ENCODE measurements at regions not wholly inside any gene's neighbourhood (a gene's known extent, or its start where the extent isn't known, plus 50 kb on each side); places are given as distances from the start of the nearest gene placed in this dataset.

- no peak for FAIRE-seq
- Histone ChIP-seq H4K20me1 (replicated peaks; ENCODE audit: control insufficient read depth, insufficient read depth, low read length) (no peaks in the 10 kb centered on the region), H3K27me3 (ENCODE audit: control insufficient read depth in 2 of 2, insufficient read depth in 2 of 2, low read length in 2 of 2) (no peaks in the 10 kb centered on the region), H3K9me3 (replicated peaks; ENCODE audit: control insufficient read depth, insufficient read depth, low read depth, low read length) (no peaks in the 10 kb centered on the region), H2AFZ (ENCODE audit: low read depth, low read length) (no peak overlapping the region), H3K4me1 (replicated peaks in 1 of 2; ENCODE audit: control insufficient read depth in 2 of 2, insufficient read depth in 2 of 2, low read length in 2 of 2) (no peaks in the 10 kb centered on the region), H3K9me1 (ENCODE audit: control insufficient read depth, insufficient read depth, low read length) (no peaks in the 10 kb centered on the region), H3K9ac (ENCODE audit: insufficient read depth in 1 of 2, low read depth in 2 of 2, low read length in 2 of 2) (no peak overlapping the region), H3K4me3 (no peak overlapping the region), H3K4me2 (ENCODE audit: insufficient read depth, low read length) (no peak overlapping the region), H3K36me3 (ENCODE audit: control insufficient read depth, insufficient read depth, low read length) (no peaks in the 10 kb centered on the region), H3K79me2 (ENCODE audit: control insufficient read depth, insufficient read depth, low read length) (no peaks in the 10 kb centered on the region), H3K27ac (ENCODE audit: extremely low read depth, low read depth, low read length) (no peak overlapping the region)
- in situ Hi-C loops (cut with MboI) = no loop called here
- no TSS peak for BruUV-seq (replicated peaks)
- WGBS (ENCODE audit: insufficient coverage, low coverage, missing lambda C conversion rate) = 0% methylated on average over 1 of the region's 1 CpG
- ChIA-PET POLR2A (no interaction called here), CTCF (ENCODE audit: low intra/inter-chr PET ratio) (no interaction called here)
- no peak for TF ChIP-seq MEF2A (IDR thresholded peaks at IDR 0.05; ENCODE audit: control insufficient read depth, low read depth, low read length)
- no peak for TF ChIP-seq ZNF232 (CRISPR knock-in tag; IDR thresholded peaks at IDR 0.05)
- no peak for TF ChIP-seq CHD4 (IDR thresholded peaks at IDR 0.05; ENCODE audit: insufficient read depth, insufficient replicate concordance, low read depth, low read length, poor library complexity, severe bottlenecking)
- no peak for TF ChIP-seq MITF (IDR thresholded peaks at IDR 0.05)
- TF ChIP-seq ZNF24 (IDR thresholded peaks at IDR 0.05) = no peak
- TF ChIP-seq MNT (conservative IDR thresholded peaks at IDR 0.05) = no peak
- no peak for TF ChIP-seq TCF7 (IDR thresholded peaks at IDR 0.05; ENCODE audit: borderline replicate concordance)
- TF ChIP-seq NRF1 (conservative IDR thresholded peaks at IDR 0.05 in 1 of 2, IDR thresholded peaks at IDR 0.05 in 1 of 2) = no peak
- TF ChIP-seq GTF2E2 (tag; IDR thresholded peaks at IDR 0.05) = no peak
- TF ChIP-seq RHOXF2B (CRISPR knock-in tag; conservative IDR thresholded peaks at IDR 0.05) = no peak
- TF ChIP-seq ZFP91 (CRISPR knock-in tag; IDR thresholded peaks at IDR 0.05) = no peak
- TF ChIP-seq ZNF311 (CRISPR knock-in tag; IDR thresholded peaks at IDR 0.05) = no peak
- no peak for TF ChIP-seq ZNF263 (CRISPR knock-in tag; IDR thresholded peaks at IDR 0.05; ENCODE audit: borderline replicate concordance)
- TF ChIP-seq HDAC3 (IDR thresholded peaks at IDR 0.05; ENCODE audit: borderline replicate concordance, partially characterized antibody) = no peak
- TF ChIP-seq RAD21 (CRISPR knock-in tag; conservative IDR thresholded peaks at IDR 0.05 in 1 of 2, IDR thresholded peaks at IDR 0.05 in 1 of 2) = no peak
- no peak for TF ChIP-seq MYNN (IDR thresholded peaks at IDR 0.05)
- TF ChIP-seq MYNN (CRISPR knock-in tag; IDR thresholded peaks at IDR 0.05) = no peak
- TF ChIP-seq SMARCB1 (IDR thresholded peaks at IDR 0.05; ENCODE audit: insufficient read length, low read depth) = no peak
- DNase-seq (ENCODE audit: extremely low read depth in 1 of 4, low spot score in 3 of 4) = no peak
- ATAC-seq = no peak
- intact Hi-C loops (cut with micrococcal nuclease) = no loop called here
Measured at GRCh38 chr13:106961216-106961615, 393.3 kb upstream of the ARGLU1 start.

All from K562 (cell line).